Activated T-helper 17 cell treated with anti-CD3 and anti-CD28 coated beads, Interleukin-2, amount 50 U/mL, for 72 hours (primary cell): ENCODE measurements at regions not wholly inside any gene's neighbourhood (a gene's known extent, or its start where the extent isn't known, plus 50 kb on each side); places are given as distances from the start of the nearest gene placed in this dataset.
"Not testable (repeated sequence)": the region's sequence is repeated elsewhere in the genome, so short reads cannot be mapped to it uniquely, and the experiment has no call there.

Experiments
- ATAC-seq: fragments of 150-1000 bp; cut with Tn5 transposase; replicated peaks from 2 replicates; pipeline ENCODE4 v1.10.0; 2021; ENCODE audit warnings: mild to moderate bottlenecking, moderate library complexity
- H3K27ac Mint-ChIP-seq: one replicate; pipeline ENCODE4 v1.8.0; 2022; ENCODE audit warnings: mixed read lengths
- H3K27me3 Mint-ChIP-seq: one replicate; pipeline ENCODE4 v1.8.0; 2022; ENCODE audit warnings: mixed read lengths
- H3K36me3 Mint-ChIP-seq: one replicate; pipeline ENCODE4 v1.8.0; 2022; ENCODE audit warnings: low read depth, mild to moderate bottlenecking, mixed read lengths
- H3K4me1 Mint-ChIP-seq: one replicate; pipeline ENCODE4 v1.8.0; 2022; ENCODE audit warnings: mixed read lengths
- H3K4me3 Mint-ChIP-seq: one replicate; pipeline ENCODE4 v1.8.0; 2022; ENCODE audit warnings: mild to moderate bottlenecking, mixed read lengths
- H3K9me3 Mint-ChIP-seq: one replicate; pipeline ENCODE4 v1.8.0; 2022; ENCODE audit warnings: mixed read lengths

DNA sequence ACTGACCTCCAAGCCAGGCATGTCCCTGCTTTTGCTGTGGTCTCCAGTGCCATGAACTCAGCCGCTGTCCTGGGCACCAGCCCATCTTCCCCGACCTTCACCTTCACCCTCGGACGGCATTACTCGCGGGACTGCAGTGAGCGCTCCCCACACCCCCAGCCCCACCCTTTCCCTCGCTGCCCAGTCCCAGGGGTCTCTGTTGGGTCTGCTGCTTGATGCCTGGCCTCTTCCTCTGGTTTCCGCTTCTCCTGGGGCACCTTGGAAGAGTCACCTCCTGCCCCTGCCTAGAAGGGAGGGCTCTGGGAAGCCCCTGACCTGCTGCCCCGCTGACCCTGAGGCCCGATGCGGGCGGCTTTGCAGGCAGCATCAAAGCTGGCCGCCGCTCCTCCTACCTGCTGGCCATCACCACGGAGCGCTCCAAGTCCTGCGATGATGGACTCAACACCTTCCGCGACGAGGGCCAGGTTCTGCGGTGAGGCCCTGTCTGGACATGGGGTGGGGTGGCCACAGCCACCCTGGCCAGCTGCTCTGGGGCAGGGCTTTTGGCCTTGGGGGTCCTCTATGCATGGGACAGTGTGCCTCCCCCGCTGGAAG, 102.3 kb downstream of the ZNF267 start:
- not testable (repeated sequence) for H3K27me3 Mint-ChIP-seq, H3K4me3 Mint-ChIP-seq, H3K9me3 Mint-ChIP-seq, H3K27ac Mint-ChIP-seq, H3K4me1 Mint-ChIP-seq, ATAC-seq, H3K36me3 Mint-ChIP-seq

DNA sequence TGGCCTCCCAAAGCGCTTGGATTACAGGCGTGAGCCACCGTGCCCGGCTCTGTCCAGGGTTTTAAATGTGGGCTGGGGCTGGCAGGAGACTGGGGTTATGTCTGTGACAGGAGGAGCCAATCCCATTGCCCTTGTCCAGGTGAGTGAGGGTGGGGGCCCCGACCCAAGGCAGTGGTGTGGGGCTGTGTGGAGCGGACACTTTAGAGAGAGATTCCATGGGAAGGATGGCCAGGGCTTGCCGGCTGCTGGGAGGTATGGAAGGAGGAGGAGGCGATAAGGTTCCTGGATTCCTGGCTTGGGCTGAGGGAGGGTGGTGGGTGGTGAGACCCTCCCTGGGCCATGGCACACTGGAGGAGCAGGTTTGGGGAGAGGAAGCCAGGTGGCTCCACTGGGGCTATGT, 104.9 kb downstream of the ZNF267 start:
- not testable (repeated sequence) for ATAC-seq, H3K4me3 Mint-ChIP-seq, H3K27ac Mint-ChIP-seq, H3K9me3 Mint-ChIP-seq, H3K27me3 Mint-ChIP-seq, H3K36me3 Mint-ChIP-seq, H3K4me1 Mint-ChIP-seq

DNA sequence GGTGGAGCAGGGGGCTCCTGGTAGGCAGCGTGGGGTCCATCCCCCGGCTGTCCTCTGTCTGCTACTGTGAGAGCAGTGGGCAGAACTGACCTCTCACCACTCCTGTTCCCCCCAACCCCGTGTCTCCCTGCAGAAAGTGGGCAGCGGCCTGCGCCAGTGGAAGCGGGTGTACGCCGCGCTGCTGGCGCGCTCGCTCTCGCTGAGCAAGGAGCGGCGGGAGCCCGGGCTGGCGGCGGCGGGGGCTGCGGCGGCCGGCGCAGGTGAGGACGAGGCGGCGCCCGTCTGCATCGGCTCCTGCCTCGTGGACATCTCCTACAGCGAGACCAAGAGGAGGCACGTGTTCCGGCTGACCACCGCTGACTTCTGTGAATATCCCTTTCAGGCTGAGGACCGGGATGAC, 108.1 kb downstream of the ZNF267 start:
- not testable (repeated sequence) for H3K4me1 Mint-ChIP-seq, H3K27me3 Mint-ChIP-seq, H3K9me3 Mint-ChIP-seq, H3K4me3 Mint-ChIP-seq, H3K36me3 Mint-ChIP-seq, H3K27ac Mint-ChIP-seq, ATAC-seq

- not testable (repeated sequence) for H3K27me3 Mint-ChIP-seq, H3K9me3 Mint-ChIP-seq, H3K27ac Mint-ChIP-seq, H3K4me3 Mint-ChIP-seq, H3K36me3 Mint-ChIP-seq, H3K4me1 Mint-ChIP-seq, ATAC-seq
These were observed 109.4 kb downstream of the ZNF267 start for GRCh38 chr16:31982986-31983385.

DNA sequence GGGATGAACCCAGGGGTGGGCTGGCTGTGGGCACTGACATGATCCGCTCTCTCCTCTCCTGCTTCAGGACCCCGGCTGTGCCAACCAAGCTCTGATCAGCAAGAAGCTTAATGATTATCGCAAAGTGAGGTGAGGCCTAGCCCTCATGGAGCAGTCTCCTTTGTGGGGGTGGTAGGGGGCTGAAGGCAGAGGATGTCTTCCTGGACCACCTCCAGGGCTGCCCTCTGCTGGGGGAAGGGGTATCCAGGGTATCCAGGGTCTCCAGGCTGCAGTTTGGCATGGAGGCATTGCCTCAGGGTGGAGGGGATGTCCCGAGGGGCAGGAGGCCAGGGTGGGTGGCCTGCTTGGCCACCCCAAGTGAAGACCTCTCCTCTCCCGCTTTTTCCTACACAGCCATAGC, 110.1 kb downstream of the ZNF267 start:
- not testable (repeated sequence) for H3K4me1 Mint-ChIP-seq, ATAC-seq, H3K9me3 Mint-ChIP-seq, H3K36me3 Mint-ChIP-seq, H3K27ac Mint-ChIP-seq, H3K4me3 Mint-ChIP-seq, H3K27me3 Mint-ChIP-seq

DNA sequence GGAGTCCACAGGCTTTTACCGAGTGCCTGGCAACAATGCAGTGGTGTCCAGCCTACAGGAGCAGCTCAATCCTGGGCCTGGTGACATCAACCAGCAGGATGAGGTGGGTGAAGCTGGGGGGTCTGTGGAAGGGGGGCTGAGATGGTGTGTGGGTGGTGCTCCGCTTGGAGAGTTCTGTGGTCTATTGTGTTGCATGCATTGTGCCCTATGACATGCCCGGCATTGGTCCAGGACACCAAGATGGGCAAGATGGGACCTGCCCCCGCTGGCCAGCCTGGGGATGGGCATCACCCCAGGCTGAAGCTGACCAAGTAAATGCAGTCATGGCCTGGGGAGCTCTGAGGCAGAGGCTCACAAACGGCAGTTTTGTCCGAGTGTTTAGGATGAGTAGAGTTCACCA, 113.3 kb downstream of the ZNF267 start:
- not testable (repeated sequence) for H3K9me3 Mint-ChIP-seq, H3K27me3 Mint-ChIP-seq, H3K27ac Mint-ChIP-seq, ATAC-seq, H3K4me1 Mint-ChIP-seq, H3K4me3 Mint-ChIP-seq, H3K36me3 Mint-ChIP-seq

DNA sequence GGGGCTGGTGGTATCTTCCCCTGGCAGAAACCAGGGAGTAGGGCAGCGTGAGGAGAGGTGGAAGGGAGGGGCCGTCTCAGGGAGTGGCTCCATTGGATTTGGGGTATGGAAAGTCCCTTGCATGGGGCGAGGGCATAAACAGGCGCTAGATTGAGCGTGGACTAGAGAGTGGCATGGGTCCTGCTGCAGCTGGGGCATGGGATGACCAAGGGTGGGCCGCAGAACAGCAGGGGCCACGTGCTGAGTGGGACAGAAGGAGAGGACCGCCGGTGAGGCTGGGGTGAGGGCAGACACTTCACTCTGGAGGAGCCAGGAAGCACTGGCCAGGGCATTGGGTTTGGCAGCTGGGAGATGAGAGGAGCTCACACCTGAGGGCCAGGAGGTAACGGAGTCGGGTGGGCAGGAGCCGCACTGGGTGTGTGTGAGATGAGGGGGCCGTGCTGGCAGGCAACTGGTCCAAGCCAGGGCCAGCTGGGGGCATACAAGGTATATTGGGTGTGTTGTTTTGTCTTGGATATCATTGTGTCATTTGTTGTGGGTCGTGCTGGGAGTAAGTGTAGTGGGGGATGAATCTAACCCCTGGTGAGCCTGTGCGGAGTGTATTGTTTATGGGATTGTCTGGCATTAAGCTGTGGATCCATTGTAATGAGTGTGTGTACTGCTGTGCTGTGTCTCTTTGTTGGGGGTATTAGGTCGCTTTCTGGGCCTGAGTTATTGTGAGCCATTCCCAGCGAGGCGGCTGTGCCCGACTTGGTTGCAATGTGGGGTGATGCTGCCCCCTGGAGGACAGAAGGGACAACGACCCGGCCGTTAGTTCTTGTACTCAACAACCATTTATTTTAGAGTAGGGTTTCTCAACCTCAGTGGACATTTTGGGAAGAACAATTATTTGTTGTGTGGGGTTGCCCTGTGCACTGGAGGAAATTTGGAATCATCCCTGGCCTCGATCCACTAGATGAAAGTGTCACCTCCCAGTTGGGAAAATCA, 115.3 kb downstream of the ZNF267 start:
- peak; percentile 80 for ATAC-seq
- H3K27me3 Mint-ChIP-seq, H3K4me3 Mint-ChIP-seq, H3K9me3 Mint-ChIP-seq, H3K36me3 Mint-ChIP-seq, H3K4me1 Mint-ChIP-seq, H3K27ac Mint-ChIP-seq: not testable (repeated sequence)

DNA sequence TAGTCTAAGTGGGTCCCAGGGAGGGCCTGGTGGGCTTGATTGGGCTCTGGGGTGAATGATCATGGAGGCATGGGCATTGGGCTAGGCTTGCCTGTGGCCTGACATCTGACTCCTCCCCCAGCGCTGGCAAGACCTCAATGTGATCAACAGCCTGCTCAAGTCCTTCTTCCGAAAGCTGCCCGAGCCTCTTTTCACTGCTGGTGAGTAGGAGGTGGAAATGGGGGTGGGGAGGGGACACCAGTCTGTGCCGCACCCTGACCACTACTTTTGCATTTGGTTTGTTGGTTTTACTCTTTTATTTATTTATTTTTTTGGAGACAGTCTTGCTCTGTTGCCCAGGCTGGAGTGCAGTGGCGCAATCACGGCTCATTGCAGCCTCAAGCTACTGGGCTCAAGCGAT, 116.7 kb downstream of the ZNF267 start:
- not testable (repeated sequence) for H3K4me3 Mint-ChIP-seq, ATAC-seq, H3K27ac Mint-ChIP-seq, H3K9me3 Mint-ChIP-seq, H3K4me1 Mint-ChIP-seq, H3K36me3 Mint-ChIP-seq, H3K27me3 Mint-ChIP-seq

DNA sequence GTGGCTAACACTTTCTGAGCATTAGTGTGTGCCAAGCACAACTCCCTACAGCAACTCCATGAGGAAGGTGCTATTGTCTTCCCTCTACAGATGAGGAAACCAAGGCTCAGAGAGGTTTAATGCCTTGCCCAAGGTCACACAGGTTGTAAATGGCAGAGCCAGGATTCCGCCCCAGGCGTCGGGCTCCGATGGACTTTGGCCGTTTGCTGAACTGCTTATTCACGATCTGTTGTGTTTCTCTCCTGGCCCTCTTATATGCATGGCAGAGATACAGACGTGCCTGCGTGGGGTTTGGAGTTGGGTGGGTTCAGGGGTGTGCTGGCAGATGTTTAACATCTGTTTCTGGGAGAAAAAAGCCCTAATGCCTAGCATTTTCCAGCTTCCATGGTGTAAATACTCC, 117.4 kb downstream of the ZNF267 start:
- not testable (repeated sequence) for ATAC-seq, H3K4me3 Mint-ChIP-seq, H3K36me3 Mint-ChIP-seq, H3K4me1 Mint-ChIP-seq, H3K27me3 Mint-ChIP-seq, H3K27ac Mint-ChIP-seq, H3K9me3 Mint-ChIP-seq

DNA sequence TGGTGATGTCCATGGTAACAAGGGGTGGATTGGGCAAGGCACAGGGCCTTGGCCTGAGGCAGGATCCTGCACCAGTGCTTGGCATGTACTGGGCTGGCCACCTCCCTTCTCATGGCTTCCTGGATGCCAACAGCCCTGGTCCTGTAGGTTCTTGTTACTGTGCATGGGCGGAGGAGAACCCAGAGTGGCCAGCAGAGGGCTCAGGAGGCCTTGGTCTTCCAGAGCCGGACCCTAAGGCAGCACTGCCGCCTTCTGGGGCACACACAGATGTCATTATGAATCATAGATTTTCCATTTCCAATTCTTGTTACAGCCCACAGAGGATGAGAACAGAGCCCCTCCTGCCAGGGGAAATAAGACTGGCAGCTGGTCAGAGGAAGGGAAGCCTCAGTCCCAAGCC, 122.7 kb downstream of the ZNF267 start:
- not testable (repeated sequence) for H3K27ac Mint-ChIP-seq, H3K27me3 Mint-ChIP-seq, H3K36me3 Mint-ChIP-seq, ATAC-seq, H3K9me3 Mint-ChIP-seq, H3K4me3 Mint-ChIP-seq, H3K4me1 Mint-ChIP-seq

DNA sequence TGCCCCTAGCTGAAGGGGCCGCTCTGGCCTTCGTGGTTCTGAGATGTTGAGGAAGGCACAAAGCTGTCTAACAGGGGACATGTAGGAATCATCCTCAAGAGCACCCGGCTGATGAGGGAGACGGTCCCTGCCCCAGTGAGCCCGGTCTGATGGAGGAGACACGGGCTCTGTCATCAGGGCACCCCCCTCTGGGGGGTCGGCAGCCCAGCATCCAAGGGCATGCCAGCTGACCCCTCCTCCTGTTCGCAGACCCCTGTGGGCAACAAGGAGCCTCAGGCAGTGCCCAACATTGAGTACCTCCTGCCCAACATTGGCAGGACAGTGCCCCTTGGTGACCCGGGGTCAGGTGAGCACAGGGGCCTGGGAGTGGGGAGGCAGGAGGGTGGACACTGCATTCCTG, 128.9 kb downstream of the ZNF267 start:
- ATAC-seq, H3K4me3 Mint-ChIP-seq, H3K36me3 Mint-ChIP-seq, H3K27ac Mint-ChIP-seq, H3K9me3 Mint-ChIP-seq, H3K4me1 Mint-ChIP-seq, H3K27me3 Mint-ChIP-seq: not testable (repeated sequence)

DNA sequence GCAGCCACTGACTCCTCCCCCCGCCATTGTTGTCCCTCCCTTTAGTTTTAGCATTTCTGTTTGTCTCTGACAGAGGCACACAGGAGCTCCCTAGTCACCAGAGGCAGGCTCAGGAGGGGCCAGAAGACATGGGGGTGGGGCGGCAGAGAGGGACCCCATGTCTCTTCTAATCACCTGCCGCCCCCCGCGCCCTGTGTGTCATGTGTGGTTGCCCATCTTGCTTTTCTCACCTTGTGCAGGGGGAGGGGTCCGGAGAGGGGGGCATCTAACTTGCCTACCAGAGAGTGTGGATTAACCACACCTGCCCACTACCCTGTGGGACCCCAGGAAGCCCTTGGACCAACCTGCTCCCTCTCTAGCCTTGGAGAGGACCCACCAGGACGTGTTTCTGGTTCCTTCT, 130.2 kb downstream of the ZNF267 start:
- H3K27ac Mint-ChIP-seq, H3K27me3 Mint-ChIP-seq, ATAC-seq, H3K4me3 Mint-ChIP-seq, H3K36me3 Mint-ChIP-seq, H3K4me1 Mint-ChIP-seq, H3K9me3 Mint-ChIP-seq: not testable (repeated sequence)

- H3K4me1 Mint-ChIP-seq, H3K36me3 Mint-ChIP-seq, H3K27ac Mint-ChIP-seq, H3K4me3 Mint-ChIP-seq, ATAC-seq, H3K9me3 Mint-ChIP-seq, H3K27me3 Mint-ChIP-seq: not testable (repeated sequence)
These were observed 165.3 kb downstream of the ZNF267 start for GRCh38 chr16:32038783-32039496.

DNA sequence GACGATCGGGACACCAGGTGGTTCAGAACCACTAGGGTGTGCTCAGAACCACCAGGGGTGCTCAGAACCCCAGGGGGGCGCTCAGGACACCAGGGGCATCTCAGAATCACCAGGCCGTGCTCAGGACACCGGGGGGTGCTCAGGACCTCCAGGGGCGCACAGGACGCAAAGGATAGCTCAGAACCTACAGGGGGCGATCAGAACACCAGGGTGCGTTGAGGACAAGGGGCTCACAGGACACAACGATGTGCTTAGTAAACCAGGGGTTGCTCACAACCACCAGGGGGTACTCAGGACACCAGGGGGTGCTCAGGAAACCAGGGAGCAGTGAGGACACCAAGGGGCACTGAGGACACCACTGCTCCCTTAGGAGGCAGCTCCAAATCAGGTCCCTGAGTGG, 166.3 kb downstream of the ZNF267 start:
- not testable (repeated sequence) for H3K27ac Mint-ChIP-seq, H3K27me3 Mint-ChIP-seq, H3K4me3 Mint-ChIP-seq, H3K9me3 Mint-ChIP-seq, H3K36me3 Mint-ChIP-seq, H3K4me1 Mint-ChIP-seq, ATAC-seq

DNA sequence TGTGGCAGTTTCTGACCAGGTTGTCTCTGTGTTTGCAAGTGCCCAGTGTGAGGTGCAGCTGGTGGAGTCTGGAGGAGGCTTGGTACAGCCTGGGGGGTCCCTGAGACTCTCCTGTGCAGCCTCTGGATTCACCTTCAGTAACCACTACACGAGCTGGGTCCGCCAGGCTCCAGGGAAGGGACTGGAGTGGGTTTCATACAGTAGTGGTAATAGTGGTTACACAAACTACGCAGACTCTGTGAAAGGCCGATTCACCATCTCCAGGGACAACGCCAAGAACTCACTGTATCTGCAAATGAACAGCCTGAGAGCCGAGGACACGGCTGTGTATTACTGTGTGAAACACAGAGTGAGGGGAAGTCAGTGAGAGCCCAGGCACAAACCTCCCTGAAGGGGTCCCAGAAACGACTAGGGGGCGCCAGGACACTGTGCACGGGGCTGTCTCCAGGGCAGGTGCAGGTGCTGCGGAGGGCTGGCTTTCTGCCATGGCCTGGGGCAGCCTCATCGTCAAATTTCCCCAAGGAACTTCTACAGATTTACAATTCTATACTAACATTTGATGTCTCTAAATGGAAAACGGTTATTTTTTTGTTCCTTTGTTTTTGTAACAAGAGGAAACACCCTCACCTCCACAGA, 187.0 kb upstream of the TP53TG3D start:
- H3K9me3 Mint-ChIP-seq, H3K27ac Mint-ChIP-seq, H3K4me1 Mint-ChIP-seq, H3K27me3 Mint-ChIP-seq, ATAC-seq, H3K4me3 Mint-ChIP-seq, H3K36me3 Mint-ChIP-seq: not testable (repeated sequence)
